OCI-LY7 (cell line): ENCODE measurements at regions not wholly inside any gene's neighbourhood (a gene's known extent, or its start where the extent isn't known, plus 50 kb on each side); places are given as distances from the start of the nearest gene placed in this dataset.

Experiments
- EZH2phosphoT487 ChIP-seq: fragments of 200-600 bp; sonication (generic); IDR thresholded peaks from 2 replicates; pipeline ENCODE4 v1.6.1; 2018; ENCODE audit warnings: low read depth, borderline replicate concordance, mild to moderate bottlenecking, mixed run types, antibody characterized with exemption, low read length, moderate library complexity, mixed read lengths
- TF ChIP-seq, protein P1 (sequence below): fragments of 200-600 bp; sonication (generic); conservative IDR thresholded peaks from 2 replicates; pipeline ENCODE4 v1.5.1; 2014; ENCODE audit warnings: mild to moderate bottlenecking, antibody characterized with exemption, low read length, moderate library complexity, mixed read lengths

DNA sequence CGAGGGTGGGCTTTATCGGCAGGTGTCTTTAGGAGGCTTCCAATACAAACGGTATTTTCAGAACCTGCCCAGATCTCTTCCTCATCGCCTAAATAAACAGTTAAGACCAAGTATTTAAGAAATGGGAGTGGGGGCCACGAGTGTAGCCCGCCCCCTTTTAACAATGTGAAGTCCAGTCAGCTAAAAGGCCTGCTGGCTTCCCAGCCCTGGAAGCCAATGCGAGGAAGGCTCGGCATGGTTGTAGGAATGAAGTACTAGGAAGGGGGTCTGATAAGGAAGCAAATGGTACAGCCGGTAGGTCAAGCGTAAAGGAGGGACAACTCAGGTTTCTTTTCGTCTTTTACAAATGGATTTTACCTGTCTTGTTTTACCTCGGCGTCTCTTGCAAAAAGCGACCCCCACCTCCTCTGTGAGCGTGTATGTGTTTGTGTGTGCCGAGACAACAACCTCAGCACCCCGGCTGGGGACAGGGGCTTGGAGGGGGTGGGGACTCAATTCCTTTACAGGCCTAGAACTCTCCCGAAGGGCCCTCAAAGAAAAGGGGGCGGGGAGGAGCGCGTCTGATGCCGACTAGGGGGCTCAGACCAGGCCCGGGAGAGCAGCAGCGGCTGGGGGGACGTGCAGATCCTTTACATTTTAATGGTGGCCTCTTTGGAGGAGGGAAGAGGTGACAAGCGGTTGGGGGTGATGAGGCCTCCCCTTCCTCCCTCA is 147.6 kb downstream of the GPR85 start:
- TF ChIP-seq, protein P1, sequence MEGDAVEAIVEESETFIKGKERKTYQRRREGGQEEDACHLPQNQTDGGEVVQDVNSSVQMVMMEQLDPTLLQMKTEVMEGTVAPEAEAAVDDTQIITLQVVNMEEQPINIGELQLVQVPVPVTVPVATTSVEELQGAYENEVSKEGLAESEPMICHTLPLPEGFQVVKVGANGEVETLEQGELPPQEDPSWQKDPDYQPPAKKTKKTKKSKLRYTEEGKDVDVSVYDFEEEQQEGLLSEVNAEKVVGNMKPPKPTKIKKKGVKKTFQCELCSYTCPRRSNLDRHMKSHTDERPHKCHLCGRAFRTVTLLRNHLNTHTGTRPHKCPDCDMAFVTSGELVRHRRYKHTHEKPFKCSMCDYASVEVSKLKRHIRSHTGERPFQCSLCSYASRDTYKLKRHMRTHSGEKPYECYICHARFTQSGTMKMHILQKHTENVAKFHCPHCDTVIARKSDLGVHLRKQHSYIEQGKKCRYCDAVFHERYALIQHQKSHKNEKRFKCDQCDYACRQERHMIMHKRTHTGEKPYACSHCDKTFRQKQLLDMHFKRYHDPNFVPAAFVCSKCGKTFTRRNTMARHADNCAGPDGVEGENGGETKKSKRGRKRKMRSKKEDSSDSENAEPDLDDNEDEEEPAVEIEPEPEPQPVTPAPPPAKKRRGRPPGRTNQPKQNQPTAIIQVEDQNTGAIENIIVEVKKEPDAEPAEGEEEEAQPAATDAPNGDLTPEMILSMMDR, result no peak
- no peak for TF ChIP-seq EZH2phosphoT487
